Vagina (tissue), 2 donors: ENCODE measurements at regions not wholly inside any gene's neighbourhood (a gene's known extent, or its start where the extent isn't known, plus 50 kb on each side); places are given as distances from the start of the nearest gene placed in this dataset.

Source experiments
- CTCF ChIP-seq, 3 experiments: fragments of 450-650 bp in 2 of 3; fragments of 200-600 bp in 1 of 3; sonication (generic) in 1 of 3; IDR thresholded peaks; one replicate each; pipeline ENCODE4 v1.5.1; 2017 to 2019; ENCODE audit warnings: antibody characterized with exemption in 3 of 3, mild to moderate bottlenecking in 2 of 3, moderate library complexity in 2 of 3
- POLR2A ChIP-seq, 2 donors: fragments of 450-650 bp; IDR thresholded peaks; one replicate each; pipeline ENCODE4 v1.6.1; 2017; ENCODE audit warnings: antibody characterized with exemption in 2 of 2, mild to moderate bottlenecking in 2 of 2, moderate library complexity in 2 of 2

- TF ChIP-seq CTCF (IDR thresholded peaks at IDR 0.05) (no peak), POLR2A (IDR thresholded peaks at IDR 0.05) (no peak)
Observed at GRCh38 chr4:41832961-41833360, 84.4 kb upstream of the PHOX2B start.
